ENCODE measurements at regions not wholly inside any gene's neighbourhood (a gene's known extent, or its start where the extent isn't known, plus 50 kb on each side); places are given as distances from the start of the nearest gene placed in this dataset.

- no peak for TF ChIP-seq CTCF (IDR thresholded peaks at IDR 0.05; ENCODE audit: unreplicated experiment)
- H3K36me3 Mint-ChIP-seq (ENCODE audit: insufficient read depth, unreplicated experiment) = peaks cover 5% of the 10 kb centered on the region
- H3K9me3 Mint-ChIP-seq (ENCODE audit: low read depth, unreplicated experiment) = no peaks in the 10 kb centered on the region
- H3K27ac Mint-ChIP-seq (ENCODE audit: unreplicated experiment) = no peak overlapping the region
- CTCF ChIA-PET = interaction anchor here (0.7 kb wide), 1 partner anchor 565 kb away, joined by 3 read pairs; no protein-coding TSS in a partner anchor
- H3K4me3 Mint-ChIP-seq (ENCODE audit: low read depth, unreplicated experiment) = no peak overlapping the region
- H3K4me1 Mint-ChIP-seq (ENCODE audit: low read depth, unreplicated experiment) = peaks cover 10% of the 10 kb centered on the region
- BruUV-seq (replicated peaks) = no TSS peak
- no peak for DNase-seq
- intact Hi-C loops (cut with micrococcal nuclease; ENCODE audit: unreplicated experiment) = loop anchor here (5.0 to 10.0 kb wide), 3 partner anchors 148 to 288 kb away; partner anchors contain the start of gene KIAA1549L
- H3K27me3 Mint-ChIP-seq (ENCODE audit: unreplicated experiment) = no peaks in the 10 kb centered on the region
Observed at GRCh38 chr11:33539751-33540150, 160.9 kb downstream of the C11orf91 start.

GRCh38 chr11:33538726-33539125 is 161.9 kb downstream of the C11orf91 start:
- no TSS peak for BruUV-seq (replicated peaks)
- peaks cover 21% of the 10 kb centered on the region for H3K4me1 Mint-ChIP-seq (ENCODE audit: low read depth, unreplicated experiment)
- TF ChIP-seq CTCF (IDR thresholded peaks at IDR 0.05; ENCODE audit: unreplicated experiment) = no peak
- no peak overlapping the region for H3K27ac Mint-ChIP-seq (ENCODE audit: unreplicated experiment)
- H3K36me3 Mint-ChIP-seq (ENCODE audit: insufficient read depth, unreplicated experiment) = peaks cover 1% of the 10 kb centered on the region
- intact Hi-C loops (cut with micrococcal nuclease; ENCODE audit: unreplicated experiment) = loop anchor here (10.0 kb wide), 1 partner anchor 164 kb away; the partner anchor contains the start of gene KIAA1549L
- H3K9me3 Mint-ChIP-seq (ENCODE audit: low read depth, unreplicated experiment) = no peaks in the 10 kb centered on the region
- CTCF ChIA-PET = no interaction called here
- no peaks in the 10 kb centered on the region for H3K27me3 Mint-ChIP-seq (ENCODE audit: unreplicated experiment)
- H3K4me3 Mint-ChIP-seq (ENCODE audit: low read depth, unreplicated experiment) = no peak overlapping the region
- DNase-seq = no peak

GRCh38 chr11:33536178-33536577 is 164.4 kb downstream of the C11orf91 start:
- H3K4me3 Mint-ChIP-seq (ENCODE audit: low read depth, unreplicated experiment) = no peak overlapping the region
- H3K4me1 Mint-ChIP-seq (ENCODE audit: low read depth, unreplicated experiment) = peaks cover 27% of the 10 kb centered on the region
- DNase-seq = no peak
- H3K27me3 Mint-ChIP-seq (ENCODE audit: unreplicated experiment) = no peaks in the 10 kb centered on the region
- no peak overlapping the region for H3K27ac Mint-ChIP-seq (ENCODE audit: unreplicated experiment)
- BruUV-seq (replicated peaks) = no TSS peak
- no peak for TF ChIP-seq CTCF (IDR thresholded peaks at IDR 0.05; ENCODE audit: unreplicated experiment)
- CTCF ChIA-PET = no interaction called here
- no peaks in the 10 kb centered on the region for H3K9me3 Mint-ChIP-seq (ENCODE audit: low read depth, unreplicated experiment)
- no peaks in the 10 kb centered on the region for H3K36me3 Mint-ChIP-seq (ENCODE audit: insufficient read depth, unreplicated experiment)
- intact Hi-C loops (cut with micrococcal nuclease; ENCODE audit: unreplicated experiment) = loop anchor here (10.0 kb wide), 1 partner anchor 161 kb away; the partner anchor contains the start of gene KIAA1549L

- intact Hi-C loops (cut with micrococcal nuclease; ENCODE audit: unreplicated experiment) = loop anchor here (10.0 kb wide), 1 partner anchor 160 kb away; the partner anchor contains the start of gene KIAA1549L
- DNase-seq = no peak
- no peaks in the 10 kb centered on the region for H3K27me3 Mint-ChIP-seq (ENCODE audit: unreplicated experiment)
- CTCF ChIA-PET = interaction anchor here (0.6 kb wide), 1 partner anchor 115 kb away, joined by 7 read pairs; no protein-coding TSS in a partner anchor
- H3K9me3 Mint-ChIP-seq (ENCODE audit: low read depth, unreplicated experiment) = no peaks in the 10 kb centered on the region
- no peak for TF ChIP-seq CTCF (IDR thresholded peaks at IDR 0.05; ENCODE audit: unreplicated experiment)
- H3K4me3 Mint-ChIP-seq (ENCODE audit: low read depth, unreplicated experiment) = no peak overlapping the region
- H3K36me3 Mint-ChIP-seq (ENCODE audit: insufficient read depth, unreplicated experiment) = no peaks in the 10 kb centered on the region
- H3K4me1 Mint-ChIP-seq (ENCODE audit: low read depth, unreplicated experiment) = peaks cover 27% of the 10 kb centered on the region
- no TSS peak for BruUV-seq (replicated peaks)
- no peak overlapping the region for H3K27ac Mint-ChIP-seq (ENCODE audit: unreplicated experiment)
Observed at GRCh38 chr11:33534575-33534974, 166.1 kb downstream of the C11orf91 start.

Data from Calu3 (cell line).